HEK293 (cell line): ENCODE measurements at regions not wholly inside any gene's neighbourhood (a gene's known extent, or its start where the extent isn't known, plus 50 kb on each side); places are given as distances from the start of the nearest gene placed in this dataset.

Experiments used
- CTCF ChIA-PET: fragments of 350-600 bp; formaldehyde crosslinking; extraction: SDS; loops from one replicate; lab custom pipeline; 2021; ENCODE audit warnings: antibody characterized with exemption; lab: Yijun Ruan, JAX
- POLR2A ChIA-PET: fragments of 300-600 bp; formaldehyde crosslinking; extraction: SDS; loops from one replicate; lab custom pipeline; 2020; ENCODE audit warnings: antibody characterized with exemption, inconsistent platforms; lab: Yijun Ruan, JAX
- H3K27ac ChIP-seq: fragments of 200-500 bp; sonication (Bioruptor generic); 2 replicates; pipeline ENCODE4 v1.5.1; 2014; ENCODE audit warnings: low read depth, low read length, control low read depth, inconsistent platforms; ENCODE audit errors: extremely low read depth
- H3K36me3 ChIP-seq, 2 experiments: fragments of 200-500 bp in 1 of 2; sonication (Bioruptor generic) in 1 of 2; 1 replicate in 1 of 2; 2 replicates in 1 of 2; pipeline ENCODE4 v1.5.1; 2014 to 2017; ENCODE audit warnings: inconsistent platforms in 2 of 2, low read length in 2 of 2; ENCODE audit not compliant: control insufficient read depth in 2 of 2, insufficient read depth in 1 of 2
- H3K4me1 ChIP-seq: fragments of 200-500 bp; sonication (Bioruptor generic); 2 replicates; pipeline ENCODE4 v1.5.1; 2014; ENCODE audit warnings: mild to moderate bottlenecking, low read length, inconsistent platforms; ENCODE audit not compliant: control insufficient read depth, insufficient read depth
- H3K4me3 ChIP-seq: 2 replicates; pipeline ENCODE4 v1.5.1; 2011; ENCODE audit warnings: low read depth, mild to moderate bottlenecking, control low read depth, low read length, moderate library complexity
- H3K9me3 ChIP-seq: fragments of 200-500 bp; sonication (Bioruptor generic); 2 replicates; pipeline ENCODE4 v1.5.1; 2014; ENCODE audit warnings: low read depth, low read length, inconsistent platforms; ENCODE audit not compliant: control insufficient read depth, insufficient read depth
- BCL11A ChIP-seq: fragments of 450-650 bp; formaldehyde crosslinking; IDR thresholded peaks from 2 replicates; pipeline ENCODE4 v1.5.1; 2016; ENCODE audit warnings: low read depth, missing biosample characterization, missing genetic modification characterization
- BCL11B ChIP-seq: fragments of 450-650 bp; formaldehyde crosslinking; IDR thresholded peaks from 2 replicates; pipeline ENCODE4 v1.5.1; 2016; ENCODE audit warnings: low read depth, missing biosample characterization, missing genetic modification characterization
- GLI4 ChIP-seq: fragments of 450-650 bp; formaldehyde crosslinking; IDR thresholded peaks from 2 replicates; pipeline ENCODE4 v1.5.1; 2016; ENCODE audit warnings: missing biosample characterization, missing genetic modification characterization
- KLF16 ChIP-seq: fragments of 450-650 bp; formaldehyde crosslinking; IDR thresholded peaks from 2 replicates; pipeline ENCODE4 v1.5.1; 2017; ENCODE audit warnings: missing biosample characterization, missing genetic modification characterization
- KLF8 ChIP-seq: fragments of 450-650 bp; formaldehyde crosslinking; IDR thresholded peaks from 2 replicates; pipeline ENCODE4 v1.5.1; 2016; ENCODE audit warnings: missing biosample characterization, missing genetic modification characterization
- WT1 ChIP-seq: fragments of 450-650 bp; formaldehyde crosslinking; IDR thresholded peaks from 2 replicates; pipeline ENCODE4 v1.5.1; 2016; ENCODE audit warnings: missing biosample characterization, missing genetic modification characterization
- YY1 ChIP-seq: fragments of 450-650 bp; formaldehyde crosslinking; IDR thresholded peaks from 2 replicates; pipeline ENCODE4 v1.5.1; 2018; ENCODE audit warnings: missing biosample characterization, missing genetic modification characterization
- ZFHX2 ChIP-seq: fragments of 450-650 bp; formaldehyde crosslinking; conservative IDR thresholded peaks from 2 replicates; pipeline ENCODE4 v1.5.1; 2016; ENCODE audit warnings: missing biosample characterization, missing genetic modification characterization
- ZNF2 ChIP-seq: fragments of 450-650 bp; formaldehyde crosslinking; IDR thresholded peaks from 2 replicates; pipeline ENCODE4 v1.5.1; 2016; ENCODE audit warnings: missing biosample characterization, missing genetic modification characterization
- ZNF23 ChIP-seq: fragments of 450-650 bp; formaldehyde crosslinking; IDR thresholded peaks from 2 replicates; pipeline ENCODE4 v1.5.1; 2016; ENCODE audit warnings: missing biosample characterization, missing genetic modification characterization, borderline replicate concordance
- ZNF416 ChIP-seq: fragments of 450-650 bp; formaldehyde crosslinking; IDR thresholded peaks from 2 replicates; pipeline ENCODE4 v1.5.1; 2016; ENCODE audit warnings: missing biosample characterization, missing genetic modification characterization
- ZNF513 ChIP-seq: fragments of 450-650 bp; IDR thresholded peaks from 2 replicates; pipeline ENCODE4 v1.5.1; 2018; ENCODE audit warnings: missing biosample characterization, missing genetic modification characterization
- ZNF555 ChIP-seq: fragments of 450-650 bp; formaldehyde crosslinking; conservative IDR thresholded peaks from 2 replicates; pipeline ENCODE4 v1.5.1; 2017; ENCODE audit warnings: missing biosample characterization, mild to moderate bottlenecking, missing genetic modification characterization, inconsistent platforms
- ZNF558 ChIP-seq: fragments of 450-650 bp; formaldehyde crosslinking; IDR thresholded peaks from 2 replicates; pipeline ENCODE4 v1.5.1; 2016; ENCODE audit warnings: missing biosample characterization, missing genetic modification characterization
- ZNF571 ChIP-seq: fragments of 450-650 bp; formaldehyde crosslinking; IDR thresholded peaks from 2 replicates; pipeline ENCODE4 v1.5.0; 2017; ENCODE audit warnings: missing biosample characterization, missing genetic modification characterization
- ZNF704 ChIP-seq: fragments of 450-650 bp; formaldehyde crosslinking; IDR thresholded peaks from 2 replicates; pipeline ENCODE4 v1.5.1; 2016; ENCODE audit warnings: missing biosample characterization, missing genetic modification characterization
- ZNF747 ChIP-seq: fragments of 450-650 bp; formaldehyde crosslinking; IDR thresholded peaks from 2 replicates; pipeline ENCODE4 v1.5.1; 2016; ENCODE audit warnings: missing biosample characterization, missing genetic modification characterization
- ZNF843 ChIP-seq: fragments of 450-650 bp; formaldehyde crosslinking; IDR thresholded peaks from 2 replicates; pipeline ENCODE4 v1.5.1; 2016; ENCODE audit warnings: missing biosample characterization, missing genetic modification characterization
- TF ChIP-seq, protein P1 (sequence below): fragments of 450-650 bp; formaldehyde crosslinking; IDR thresholded peaks from 2 replicates; pipeline ENCODE4 v1.5.1; 2016; ENCODE audit warnings: missing biosample characterization, missing genetic modification characterization
- TF ChIP-seq, protein P2 (sequence below): fragments of 450-650 bp; formaldehyde crosslinking; IDR thresholded peaks from 2 replicates; pipeline ENCODE4 v1.5.1; 2016; ENCODE audit warnings: missing biosample characterization, missing genetic modification characterization
- TF ChIP-seq, protein P3 (sequence below): fragments of 450-650 bp; formaldehyde crosslinking; IDR thresholded peaks from 2 replicates; pipeline ENCODE4 v1.5.1; 2016; ENCODE audit warnings: missing biosample characterization, missing genetic modification characterization
- TF ChIP-seq, protein P4 (sequence below): fragments of 450-650 bp; formaldehyde crosslinking; IDR thresholded peaks from 2 replicates; pipeline ENCODE4 v1.5.1; 2016; ENCODE audit warnings: missing biosample characterization, missing genetic modification characterization
- TF ChIP-seq, protein P5 (sequence below): fragments of 450-650 bp; formaldehyde crosslinking; IDR thresholded peaks from 2 replicates; pipeline ENCODE4 v1.5.1; 2017; ENCODE audit warnings: missing biosample characterization, missing genetic modification characterization

GRCh38 chr3:146928421-146929059 is 323.4 kb upstream of the PLSCR5 start (continued):
- TF ChIP-seq, protein P1, sequence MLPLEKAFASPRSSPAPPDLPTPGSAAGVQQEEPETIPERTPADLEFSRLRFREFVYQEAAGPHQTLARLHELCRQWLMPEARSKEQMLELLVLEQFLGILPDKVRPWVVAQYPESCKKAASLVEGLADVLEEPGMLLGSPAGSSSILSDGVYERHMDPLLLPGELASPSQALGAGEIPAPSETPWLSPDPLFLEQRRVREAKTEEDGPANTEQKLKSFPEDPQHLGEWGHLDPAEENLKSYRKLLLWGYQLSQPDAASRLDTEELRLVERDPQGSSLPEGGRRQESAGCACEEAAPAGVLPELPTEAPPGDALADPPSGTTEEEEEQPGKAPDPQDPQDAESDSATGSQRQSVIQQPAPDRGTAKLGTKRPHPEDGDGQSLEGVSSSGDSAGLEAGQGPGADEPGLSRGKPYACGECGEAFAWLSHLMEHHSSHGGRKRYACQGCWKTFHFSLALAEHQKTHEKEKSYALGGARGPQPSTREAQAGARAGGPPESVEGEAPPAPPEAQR = no peak
- TF ChIP-seq, protein P2, sequence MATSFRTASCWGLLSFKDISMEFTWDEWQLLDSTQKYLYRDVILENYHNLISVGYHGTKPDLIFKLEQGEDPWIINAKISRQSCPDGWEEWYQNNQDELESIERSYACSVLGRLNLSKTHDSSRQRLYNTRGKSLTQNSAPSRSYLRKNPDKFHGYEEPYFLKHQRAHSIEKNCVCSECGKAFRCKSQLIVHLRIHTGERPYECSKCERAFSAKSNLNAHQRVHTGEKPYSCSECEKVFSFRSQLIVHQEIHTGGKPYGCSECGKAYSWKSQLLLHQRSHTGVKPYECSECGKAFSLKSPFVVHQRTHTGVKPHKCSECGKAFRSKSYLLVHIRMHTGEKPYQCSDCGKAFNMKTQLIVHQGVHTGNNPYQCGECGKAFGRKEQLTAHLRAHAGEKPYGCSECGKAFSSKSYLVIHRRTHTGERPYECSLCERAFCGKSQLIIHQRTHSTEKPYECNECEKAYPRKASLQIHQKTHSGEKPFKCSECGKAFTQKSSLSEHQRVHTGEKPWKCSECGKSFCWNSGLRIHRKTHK = no peak
- TF ChIP-seq BCL11A (tag by site-specific recombination) (no peak), ZNF704 (tag by site-specific recombination) (no peak), ZFHX2 (tag by site-specific recombination) (no peak), KLF16 (tag by site-specific recombination) (no peak), ZNF416 (tag by site-specific recombination) (no peak), ZNF558 (tag by site-specific recombination) (no peak), YY1 (tag by site-specific recombination) (no peak), ZNF571 (tag by site-specific recombination) (no peak), KLF8 (no peak), ZNF2 (tag by site-specific recombination) (no peak), GLI4 (tag by site-specific recombination) (no peak)

DNA sequence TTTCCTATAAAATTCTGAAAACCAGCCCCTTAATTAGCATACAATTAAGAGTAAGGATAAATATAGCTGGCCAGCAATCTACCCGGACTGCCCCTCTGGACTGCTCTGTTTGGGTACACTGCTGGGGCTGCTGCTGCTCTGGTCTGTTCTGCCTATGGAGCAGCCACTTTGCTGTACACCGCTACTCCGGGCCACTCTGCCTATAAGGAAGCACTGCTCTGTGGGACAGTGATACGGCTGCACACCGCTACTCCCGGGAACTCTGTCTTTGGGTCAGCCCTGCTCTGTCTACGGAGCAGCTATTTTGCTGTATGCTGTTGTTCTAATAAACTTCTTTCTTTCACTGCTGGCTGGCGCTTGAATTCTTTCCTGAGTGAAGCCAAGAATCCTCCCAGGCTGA is 316.5 kb upstream of the PLSCR5 start:
- TF ChIP-seq ZNF747 (tag by site-specific recombination) (no peak), BCL11B (tag by site-specific recombination) (no peak), ZNF23 (no peak), ZNF555 (tag by site-specific recombination) (no peak), ZNF843 (tag by site-specific recombination) (no peak), WT1 (no peak)
- TF ChIP-seq, protein P3, sequence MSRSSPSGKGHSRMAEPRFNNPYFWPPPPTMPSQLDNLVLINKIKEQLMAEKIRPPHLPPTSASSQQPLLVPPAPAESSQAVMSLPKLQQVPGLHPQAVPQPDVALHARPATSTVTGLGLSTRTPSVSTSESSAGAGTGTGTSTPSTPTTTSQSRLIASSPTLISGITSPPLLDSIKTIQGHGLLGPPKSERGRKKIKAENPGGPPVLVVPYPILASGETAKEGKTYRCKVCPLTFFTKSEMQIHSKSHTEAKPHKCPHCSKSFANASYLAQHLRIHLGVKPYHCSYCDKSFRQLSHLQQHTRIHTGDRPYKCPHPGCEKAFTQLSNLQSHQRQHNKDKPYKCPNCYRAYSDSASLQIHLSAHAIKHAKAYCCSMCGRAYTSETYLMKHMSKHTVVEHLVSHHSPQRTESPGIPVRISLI (tag by site-specific recombination) = no peak
- Histone ChIP-seq H3K36me3 (no peaks in the 10 kb centered on the region), H3K9me3 (no peaks in the 10 kb centered on the region), H3K27ac (no peak overlapping the region), H3K4me3 (no peak overlapping the region), H3K4me1 (no peaks in the 10 kb centered on the region)
- ChIA-PET CTCF (no interaction called here), POLR2A (no interaction called here)

DNA sequence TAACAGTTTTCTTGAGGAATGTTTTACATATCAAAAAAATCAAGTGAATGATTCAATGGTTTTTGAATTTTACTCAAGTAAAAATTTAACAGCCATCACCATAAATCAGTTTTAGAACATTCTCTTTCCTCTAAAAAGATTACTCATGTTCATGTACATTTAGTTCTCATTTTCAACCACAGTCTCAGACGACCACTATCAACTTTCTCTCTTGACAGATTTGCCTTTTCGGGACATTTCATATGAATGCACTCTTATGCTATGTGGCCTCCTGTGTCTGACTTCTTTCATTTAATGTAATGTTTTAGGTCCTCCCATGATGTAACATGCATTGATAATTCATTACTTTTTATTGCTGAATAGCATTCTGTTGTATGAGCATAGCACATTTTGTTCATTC is 309.3 kb upstream of the PLSCR5 start:
- Histone ChIP-seq H3K36me3 (no peaks in the 10 kb centered on the region), H3K4me1 (no peaks in the 10 kb centered on the region), H3K9me3 (no peaks in the 10 kb centered on the region), H3K27ac (no peak overlapping the region), H3K4me3 (no peak overlapping the region)
- ChIA-PET POLR2A (no interaction called here), CTCF (no interaction called here)
- TF ChIP-seq, protein P4, sequence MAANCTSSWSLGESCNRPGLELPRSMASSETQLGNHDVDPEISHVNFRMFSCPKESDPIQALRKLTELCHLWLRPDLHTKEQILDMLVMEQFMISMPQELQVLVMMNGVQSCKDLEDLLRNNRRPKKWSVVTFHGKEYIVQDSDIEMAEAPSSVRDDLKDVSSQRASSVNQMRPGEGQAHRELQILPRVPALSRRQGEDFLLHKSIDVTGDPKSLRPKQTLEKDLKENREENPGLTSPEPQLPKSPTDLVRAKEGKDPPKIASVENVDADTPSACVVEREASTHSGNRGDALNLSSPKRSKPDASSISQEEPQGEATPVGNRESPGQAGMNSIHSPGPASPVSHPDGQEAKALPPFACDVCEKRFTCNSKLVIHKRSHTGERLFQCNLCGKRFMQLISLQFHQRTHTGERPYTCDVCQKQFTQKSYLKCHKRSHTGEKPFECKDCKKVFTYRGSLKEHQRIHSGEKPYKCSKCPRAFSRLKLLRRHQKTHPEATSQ (tag by site-specific recombination) = no peak
- no peak for TF ChIP-seq ZNF513 (tag by site-specific recombination)
- TF ChIP-seq, protein P5, sequence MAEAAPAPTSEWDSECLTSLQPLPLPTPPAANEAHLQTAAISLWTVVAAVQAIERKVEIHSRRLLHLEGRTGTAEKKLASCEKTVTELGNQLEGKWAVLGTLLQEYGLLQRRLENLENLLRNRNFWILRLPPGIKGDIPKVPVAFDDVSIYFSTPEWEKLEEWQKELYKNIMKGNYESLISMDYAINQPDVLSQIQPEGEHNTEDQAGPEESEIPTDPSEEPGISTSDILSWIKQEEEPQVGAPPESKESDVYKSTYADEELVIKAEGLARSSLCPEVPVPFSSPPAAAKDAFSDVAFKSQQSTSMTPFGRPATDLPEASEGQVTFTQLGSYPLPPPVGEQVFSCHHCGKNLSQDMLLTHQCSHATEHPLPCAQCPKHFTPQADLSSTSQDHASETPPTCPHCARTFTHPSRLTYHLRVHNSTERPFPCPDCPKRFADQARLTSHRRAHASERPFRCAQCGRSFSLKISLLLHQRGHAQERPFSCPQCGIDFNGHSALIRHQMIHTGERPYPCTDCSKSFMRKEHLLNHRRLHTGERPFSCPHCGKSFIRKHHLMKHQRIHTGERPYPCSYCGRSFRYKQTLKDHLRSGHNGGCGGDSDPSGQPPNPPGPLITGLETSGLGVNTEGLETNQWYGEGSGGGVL (tag by site-specific recombination) = no peak
